ENCODE measurements at regions not wholly inside any gene's neighbourhood (a gene's known extent, or its start where the extent isn't known, plus 50 kb on each side); places are given as distances from the start of the nearest gene placed in this dataset.

GRCh38 chr10:2633630-2634029 lies 433.7 kb upstream of the PFKP start:
- no peak for ATAC-seq
- Mint-ChIP-seq H3K36me3 (no peaks in the 10 kb centered on the region), H3K4me1 (no peaks in the 10 kb centered on the region), H3K4me3 (no peak overlapping the region), H3K27me3 (peaks cover 0 to 25% (median 18%) of the 10 kb centered on the region in 5 donors), H3K9me3 (peaks cover 0 to 5% (median 0%) of the 10 kb centered on the region in 11 donors), H3K27ac (no peak overlapping the region)
- no peak overlapping the region for H3K27ac ChIP-seq (ENCODE audit: low read depth, low read length)
- ChIA-PET CTCF (no interaction called here), POLR2A (no interaction called here)
- no peak for DNase-seq
- H3K9me3 ChIP-seq (ENCODE audit: control insufficient read depth in 2 of 3, low read length in 3 of 3), result no peaks in the 10 kb centered on the region
- H3K4me1 ChIP-seq (ENCODE audit: control insufficient read depth in 2 of 2, insufficient read depth in 2 of 2, low read length in 2 of 2), result no peaks in the 10 kb centered on the region
- no peaks in the 10 kb centered on the region for H3K36me3 ChIP-seq (ENCODE audit: control insufficient read depth in 2 of 3, insufficient read depth in 3 of 3, low read length in 3 of 3)
- no peaks in the 10 kb centered on the region for H3K27me3 ChIP-seq (ENCODE audit: control insufficient read depth in 2 of 2, insufficient read depth in 2 of 2, low read length in 2 of 2)
- H3K4me3 ChIP-seq (ENCODE audit: low read length), result no peak overlapping the region
- intact Hi-C loops (cut with micrococcal nuclease), result no loop called here

DNA sequence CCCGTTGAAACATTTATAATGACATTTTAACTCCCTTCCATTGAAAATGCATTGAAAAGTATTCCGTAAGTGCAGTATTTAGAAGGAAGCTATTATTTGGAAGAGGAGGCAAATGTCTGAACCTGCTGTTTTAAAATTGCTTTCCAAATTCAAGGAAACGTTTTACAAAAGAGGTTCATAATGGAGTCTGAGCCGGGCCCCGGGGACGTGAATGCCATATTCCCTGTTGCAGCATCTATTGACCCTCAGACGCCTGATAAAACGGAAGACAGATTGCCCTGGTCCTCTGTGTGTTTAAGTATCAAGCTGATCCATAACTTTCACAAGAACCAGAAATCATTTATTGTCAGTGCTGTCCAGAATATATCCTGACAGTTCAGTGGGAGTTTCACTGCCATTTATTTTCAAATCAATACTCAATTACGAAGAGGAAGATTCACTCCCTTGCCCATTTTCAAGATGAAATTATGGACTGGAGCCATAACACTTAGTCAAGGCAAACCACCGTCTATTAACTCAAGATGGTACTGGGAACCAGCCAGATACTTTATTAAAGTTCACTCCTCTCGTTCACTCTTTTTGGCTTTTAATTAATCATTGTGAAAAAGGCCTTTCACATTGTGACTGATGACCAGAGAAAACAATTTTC lies 435.7 kb upstream of the PFKP start:
- Mint-ChIP-seq H3K36me3 (no peaks in the 10 kb centered on the region), H3K27ac (no peak overlapping the region), H3K4me3 (no peak overlapping the region), H3K4me1 (no peaks in the 10 kb centered on the region), H3K27me3 (peaks cover 0 to 13% (median 10%) of the 10 kb centered on the region in 5 donors), H3K9me3 (peaks cover 0 to 2% (median 0%) of the 10 kb centered on the region in 11 donors)
- DNase-seq (no peak), ATAC-seq (no peak)
- Histone ChIP-seq H3K4me1 (ENCODE audit: control insufficient read depth in 2 of 2, insufficient read depth in 2 of 2, low read length in 2 of 2) (no peaks in the 10 kb centered on the region), H3K4me3 (ENCODE audit: low read length) (no peak overlapping the region), H3K9me3 (ENCODE audit: control insufficient read depth in 2 of 3, low read length in 3 of 3) (no peaks in the 10 kb centered on the region), H3K27me3 (ENCODE audit: control insufficient read depth in 2 of 2, insufficient read depth in 2 of 2, low read length in 2 of 2) (no peaks in the 10 kb centered on the region), H3K36me3 (ENCODE audit: control insufficient read depth in 2 of 3, insufficient read depth in 3 of 3, low read length in 3 of 3) (no peaks in the 10 kb centered on the region), H3K27ac (ENCODE audit: low read depth, low read length) (no peak overlapping the region)
- CTCF ChIA-PET, result no interaction called here
- POLR2A ChIA-PET, result no interaction called here
- intact Hi-C loops (cut with micrococcal nuclease), result no loop called here

- Mint-ChIP-seq H3K4me1 (no peaks in the 10 kb centered on the region), H3K36me3 (no peaks in the 10 kb centered on the region), H3K27me3 (peaks cover 0 to 7% (median 2%) of the 10 kb centered on the region in 5 donors), H3K27ac (no peak overlapping the region), H3K9me3 (peaks cover 0 to 2% (median 0%) of the 10 kb centered on the region in 11 donors), H3K4me3 (no peak overlapping the region)
- Histone ChIP-seq H3K4me3 (ENCODE audit: low read length) (no peak overlapping the region), H3K4me1 (ENCODE audit: control insufficient read depth in 2 of 2, insufficient read depth in 2 of 2, low read length in 2 of 2) (no peaks in the 10 kb centered on the region), H3K36me3 (ENCODE audit: control insufficient read depth in 2 of 3, insufficient read depth in 3 of 3, low read length in 3 of 3) (no peaks in the 10 kb centered on the region), H3K27ac (ENCODE audit: low read depth, low read length) (no peak overlapping the region), H3K9me3 (ENCODE audit: control insufficient read depth in 2 of 3, low read length in 3 of 3) (no peaks in the 10 kb centered on the region), H3K27me3 (ENCODE audit: control insufficient read depth in 2 of 2, insufficient read depth in 2 of 2, low read length in 2 of 2) (no peaks in the 10 kb centered on the region)
- ChIA-PET CTCF (interaction anchor here (0.7 kb wide), 1 partner anchor 16 kb away, joined by 3 read pairs; no protein-coding TSS in a partner anchor), POLR2A (no interaction called here)
- ATAC-seq (no peak), DNase-seq (no peak)
- intact Hi-C loops (cut with micrococcal nuclease), result no loop called here
Observed at GRCh38 chr10:2628705-2629104, 438.6 kb upstream of the PFKP start.

DNA sequence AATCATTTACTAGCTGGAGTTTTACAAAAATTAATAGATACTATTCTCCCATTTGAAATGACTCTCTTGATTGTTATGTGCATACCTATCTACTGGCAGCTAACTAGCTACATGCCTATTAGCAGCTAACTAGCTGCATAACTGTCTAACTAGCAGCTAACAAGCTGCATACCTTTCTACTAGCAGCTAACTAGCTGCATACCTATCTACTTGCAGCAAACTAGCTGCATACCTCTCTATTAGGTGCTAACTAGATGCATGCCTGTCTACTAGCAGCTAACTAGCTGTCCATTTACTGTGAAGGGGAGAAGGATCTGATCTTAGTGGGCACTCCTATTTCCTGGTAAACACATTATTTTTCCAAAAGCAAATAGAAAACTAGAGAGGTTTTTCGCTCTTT lies 439.4 kb upstream of the PFKP start:
- no peaks in the 10 kb centered on the region for H3K4me1 ChIP-seq (ENCODE audit: control insufficient read depth in 2 of 2, insufficient read depth in 2 of 2, low read length in 2 of 2)
- CTCF ChIA-PET, result no interaction called here
- H3K4me1 Mint-ChIP-seq, result no peaks in the 10 kb centered on the region

DNA sequence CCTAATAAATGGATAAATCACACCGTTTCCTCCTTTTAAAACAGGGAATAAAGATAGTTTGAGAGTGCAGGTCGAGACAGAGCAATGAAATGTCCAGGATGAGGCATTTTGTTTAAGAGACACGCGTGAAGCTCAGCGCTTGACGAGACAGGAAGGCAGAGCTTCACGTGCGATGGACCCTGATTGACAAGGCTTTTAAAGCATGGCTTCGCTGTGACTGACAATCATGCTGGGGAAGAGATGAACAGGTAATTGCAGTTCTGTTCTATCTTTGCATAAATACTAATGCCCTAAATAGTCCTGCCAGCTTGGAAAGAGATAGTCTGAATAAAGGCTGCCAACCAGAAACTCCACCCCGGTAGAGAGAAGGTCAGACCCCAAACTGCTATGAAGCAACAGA lies 442.3 kb upstream of the PFKP start:
- ChIA-PET POLR2A (no interaction called here), CTCF (no interaction called here)
- no peak overlapping the region for H3K4me3 ChIP-seq (ENCODE audit: low read length)
- no peaks in the 10 kb centered on the region for H3K4me1 ChIP-seq (ENCODE audit: control insufficient read depth in 2 of 2, insufficient read depth in 2 of 2, low read length in 2 of 2)
- Mint-ChIP-seq H3K4me1 (no peaks in the 10 kb centered on the region), H3K27me3 (peaks cover 0 to 12% (median 0%) of the 10 kb centered on the region in 5 donors), H3K36me3 (no peaks in the 10 kb centered on the region), H3K9me3 (peaks cover 0 to 2% (median 0%) of the 10 kb centered on the region in 11 donors), H3K4me3 (no peak overlapping the region), H3K27ac (no peak overlapping the region)
- no peaks in the 10 kb centered on the region for H3K36me3 ChIP-seq (ENCODE audit: control insufficient read depth in 2 of 3, insufficient read depth in 3 of 3, low read length in 3 of 3)
- intact Hi-C loops (cut with micrococcal nuclease), result no loop called here
- ATAC-seq (no peak), DNase-seq (no peak)
- no peak overlapping the region for H3K27ac ChIP-seq (ENCODE audit: low read depth, low read length)
- H3K27me3 ChIP-seq (ENCODE audit: control insufficient read depth in 2 of 2, insufficient read depth in 2 of 2, low read length in 2 of 2), result no peaks in the 10 kb centered on the region
- H3K9me3 ChIP-seq (ENCODE audit: control insufficient read depth in 2 of 3, low read length in 3 of 3), result no peaks in the 10 kb centered on the region

More for the DNA sequence above, 439.4 kb upstream of the PFKP start:
- no peak overlapping the region for H3K27ac ChIP-seq (ENCODE audit: low read depth, low read length)
- Mint-ChIP-seq H3K27me3 (peaks cover 0 to 8% (median 2%) of the 10 kb centered on the region in 5 donors), H3K27ac (no peak overlapping the region), H3K9me3 (peaks cover 0 to 2% (median 0%) of the 10 kb centered on the region in 11 donors), H3K36me3 (no peaks in the 10 kb centered on the region), H3K4me3 (no peak overlapping the region)
- intact Hi-C loops (cut with micrococcal nuclease), result no loop called here
- POLR2A ChIA-PET, result no interaction called here
- H3K4me3 ChIP-seq (ENCODE audit: low read length), result no peak overlapping the region
- H3K27me3 ChIP-seq (ENCODE audit: control insufficient read depth in 2 of 2, insufficient read depth in 2 of 2, low read length in 2 of 2), result no peaks in the 10 kb centered on the region
- H3K9me3 ChIP-seq (ENCODE audit: control insufficient read depth in 2 of 3, low read length in 3 of 3), result no peaks in the 10 kb centered on the region
- no peaks in the 10 kb centered on the region for H3K36me3 ChIP-seq (ENCODE audit: control insufficient read depth in 2 of 3, insufficient read depth in 3 of 3, low read length in 3 of 3)
- DNase-seq, result no peak
- ATAC-seq, result no peak

DNA sequence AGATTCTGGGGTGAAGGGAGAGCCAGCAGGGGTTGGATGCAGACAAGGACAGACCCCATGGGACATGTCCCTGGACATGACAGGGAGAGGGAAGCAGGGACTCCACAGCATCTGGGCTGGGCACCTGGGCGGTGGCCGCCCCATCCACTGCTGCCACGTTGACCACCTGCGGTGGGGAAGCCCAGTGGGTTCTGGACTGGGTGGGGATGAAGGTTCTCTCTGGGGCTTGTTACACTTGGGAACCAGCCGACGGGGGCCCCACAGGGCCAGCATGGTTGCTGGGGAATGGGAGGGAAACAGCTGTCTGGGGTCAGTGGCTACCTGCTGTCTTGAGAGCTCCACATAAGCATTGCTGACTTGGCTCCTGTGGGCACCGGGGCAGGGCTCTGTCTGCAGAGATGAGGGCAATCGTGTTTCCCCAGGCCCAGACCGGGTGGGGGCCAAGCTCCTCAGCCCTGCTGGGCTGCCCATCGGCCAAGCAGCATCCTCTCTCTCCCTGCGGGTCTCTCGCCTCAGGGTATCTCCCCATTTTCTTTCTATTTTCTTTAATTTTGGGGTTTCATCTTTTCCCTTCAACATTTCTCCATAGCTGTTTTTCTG lies 443.6 kb upstream of the PFKP start:
- peaks cover 0 to 12% (median 0%) of the 10 kb centered on the region in 5 donors for H3K27me3 Mint-ChIP-seq
- intact Hi-C loops (cut with micrococcal nuclease), result no loop called here

More for the DNA sequence above, 443.6 kb upstream of the PFKP start:
- no peak overlapping the region for H3K4me3 Mint-ChIP-seq
- H3K4me1 Mint-ChIP-seq, result no peaks in the 10 kb centered on the region
- Histone ChIP-seq H3K36me3 (ENCODE audit: control insufficient read depth in 2 of 3, insufficient read depth in 3 of 3, low read length in 3 of 3) (no peaks in the 10 kb centered on the region), H3K4me1 (ENCODE audit: control insufficient read depth in 2 of 2, insufficient read depth in 2 of 2, low read length in 2 of 2) (no peaks in the 10 kb centered on the region), H3K9me3 (ENCODE audit: control insufficient read depth in 2 of 3, low read length in 3 of 3) (no peaks in the 10 kb centered on the region), H3K27ac (ENCODE audit: low read depth, low read length) (no peak overlapping the region), H3K27me3 (ENCODE audit: control insufficient read depth in 2 of 2, insufficient read depth in 2 of 2, low read length in 2 of 2) (no peaks in the 10 kb centered on the region), H3K4me3 (ENCODE audit: low read length) (no peak overlapping the region)
- POLR2A ChIA-PET, result no interaction called here
- ATAC-seq (no peak), DNase-seq (no peak)
- CTCF ChIA-PET, result no interaction called here
- no peaks in the 10 kb centered on the region for H3K36me3 Mint-ChIP-seq
- no peak overlapping the region for H3K27ac Mint-ChIP-seq
- peaks cover 0 to 2% (median 0%) of the 10 kb centered on the region in 11 donors for H3K9me3 Mint-ChIP-seq

Data from naive thymus-derived CD4-positive, alpha-beta T cell (primary cell).